ENCODE measurements at regions not wholly inside any gene's neighbourhood (a gene's known extent, or its start where the extent isn't known, plus 50 kb on each side); places are given as distances from the start of the nearest gene placed in this dataset.

DNA sequence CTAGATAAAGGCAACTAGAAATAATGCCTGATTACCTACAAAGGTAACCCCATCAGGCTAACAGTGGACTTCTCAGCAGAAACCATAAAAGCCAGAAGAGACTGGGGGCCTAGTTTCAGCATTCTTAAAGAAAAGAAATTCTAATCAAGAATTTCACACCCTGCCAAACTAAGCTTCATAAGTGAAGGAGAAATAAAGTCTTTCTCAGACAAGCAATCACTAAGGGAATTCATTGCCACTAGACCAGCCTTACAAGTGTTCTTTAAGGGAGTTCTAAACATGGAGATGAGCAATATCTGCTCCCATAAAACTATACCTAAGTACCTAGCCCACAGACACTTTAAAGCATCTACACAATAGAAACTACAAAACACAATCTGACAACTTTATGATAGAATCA lies 823.5 kb downstream of the PCDH17 start:
- H2AFZ ChIP-seq (ENCODE audit: low read length): no peak overlapping the region
- H3K4me1 ChIP-seq (ENCODE audit: insufficient read depth, low read length): peaks cover 25% of the 10 kb centered on the region
- TF ChIP-seq, protein P1, sequence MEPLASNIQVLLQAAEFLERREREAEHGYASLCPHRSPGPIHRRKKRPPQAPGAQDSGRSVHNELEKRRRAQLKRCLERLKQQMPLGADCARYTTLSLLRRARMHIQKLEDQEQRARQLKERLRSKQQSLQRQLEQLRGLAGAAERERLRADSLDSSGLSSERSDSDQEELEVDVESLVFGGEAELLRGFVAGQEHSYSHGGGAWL (CRISPR knock-in tag; IDR thresholded peaks at IDR 0.05): no peak
- TF ChIP-seq ZFP82 (CRISPR knock-in tag; IDR thresholded peaks at IDR 0.05; ENCODE audit: borderline replicate concordance) (no peak), ZNF337 (CRISPR knock-in tag; IDR thresholded peaks at IDR 0.05; ENCODE audit: borderline replicate concordance, low read depth) (peak; percentile 99; the same call in 1 of the 2 replicates)
- no peaks in the 10 kb centered on the region for H3K36me3 ChIP-seq (replicated peaks in 1 of 2; ENCODE audit: control insufficient read depth in 1 of 2, insufficient read depth in 2 of 2, low read length in 2 of 2)
- no peaks in the 10 kb centered on the region for H3K27me3 ChIP-seq (ENCODE audit: control insufficient read depth in 1 of 2, insufficient read depth in 2 of 2, low read length in 2 of 2)
- in situ Hi-C loops (cut with HindIII; ENCODE audit: extremely low pct_ligation_motif_present, low pct_unique_long_range_greater_than_20kb) (no loop called here), intact Hi-C loops (cut with micrococcal nuclease; ENCODE audit: unreplicated experiment) (no loop called here)
- FAIRE-seq: no peak
- H3K4me2 ChIP-seq (ENCODE audit: low read depth, low read length): no peak overlapping the region
- H3K9me3 ChIP-seq (ENCODE audit: low read length): peaks cover 20% of the 10 kb centered on the region
- ChIA-PET CTCF (ENCODE audit: low intra/inter-chr PET ratio, low total read pairs) (no interaction called here), POLR2A (no interaction called here)
- H3K4me3 ChIP-seq (replicated peaks in 1 of 3; ENCODE audit: insufficient read depth in 1 of 3, low read depth in 2 of 3, low read length in 3 of 3): no peak overlapping the region
- H4K20me1 ChIP-seq (ENCODE audit: insufficient read depth, low read length): no peaks in the 10 kb centered on the region
- BruUV-seq (replicated peaks): no TSS peak
- H3K79me2 ChIP-seq (ENCODE audit: insufficient read depth, low read length): no peaks in the 10 kb centered on the region
- no peak for DNase-seq (ENCODE audit: low spot score)
- no peak for ATAC-seq
- H3K9ac ChIP-seq (ENCODE audit: insufficient read depth, low read depth, low read length): no peak overlapping the region
- H3K27ac ChIP-seq (ENCODE audit: extremely low read length, insufficient read depth, low read length): no peak overlapping the region

DNA sequence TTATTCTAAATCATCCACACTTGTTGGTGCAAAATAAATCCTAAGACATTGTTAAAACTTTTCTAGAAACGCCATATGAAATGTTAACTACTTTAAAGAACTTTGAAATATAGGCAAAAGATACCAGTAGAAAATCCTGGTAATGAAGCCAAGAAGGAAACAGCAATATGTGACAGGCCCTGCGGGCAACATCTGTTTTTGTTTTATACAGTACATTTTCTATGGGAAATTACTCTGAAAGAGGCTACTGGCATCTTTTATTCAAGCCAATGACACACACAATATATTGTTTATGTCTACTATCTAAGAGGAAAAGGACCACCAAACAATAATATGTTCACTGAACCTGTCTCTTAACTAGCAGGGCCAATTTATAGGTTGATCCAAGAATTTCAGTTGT lies 829.7 kb downstream of the PCDH17 start:
- TF ChIP-seq MYPOP (CRISPR knock-in tag; IDR thresholded peaks at IDR 0.05) (no peak), ZFP1 (CRISPR knock-in tag; IDR thresholded peaks at IDR 0.05) (no peak), ZNF34 (CRISPR knock-in tag; IDR thresholded peaks at IDR 0.05; ENCODE audit: borderline replicate concordance) (no peak), NFKBIZ (CRISPR knock-in tag; IDR thresholded peaks at IDR 0.05) (no peak), XRCC5 (optimal IDR thresholded peaks at IDR 0.05; ENCODE audit: low read length) (no peak), HDAC1 (CRISPR knock-in tag; IDR thresholded peaks at IDR 0.05) (no peak), ATRX (CRISPR knock-in tag; IDR thresholded peaks at IDR 0.05; ENCODE audit: borderline replicate concordance) (no peak)
- no peaks in the 10 kb centered on the region for H3K36me3 ChIP-seq (replicated peaks in 1 of 2; ENCODE audit: control insufficient read depth in 1 of 2, insufficient read depth in 2 of 2, low read length in 2 of 2)
- no TSS peak for BruUV-seq (replicated peaks)
- FAIRE-seq: no peak
- H2AFZ ChIP-seq (ENCODE audit: low read length): no peak overlapping the region
- H3K4me1 ChIP-seq (ENCODE audit: insufficient read depth, low read length): no peaks in the 10 kb centered on the region
- WGBS (ENCODE audit: low lambda C conversion rate): 2% methylated on average over 2 of the region's 2 CpGs
- intact Hi-C loops (cut with micrococcal nuclease; ENCODE audit: unreplicated experiment): no loop called here
- H3K27ac ChIP-seq (ENCODE audit: extremely low read length, insufficient read depth, low read length): no peak overlapping the region
- H4K20me1 ChIP-seq (ENCODE audit: insufficient read depth, low read length): no peaks in the 10 kb centered on the region
- H3K9me3 ChIP-seq (ENCODE audit: low read length): no peaks in the 10 kb centered on the region; the same call in 1 of the 2 replicates
- POLR2A ChIA-PET: no interaction called here
- in situ Hi-C loops (cut with HindIII; ENCODE audit: extremely low pct_ligation_motif_present, low pct_unique_long_range_greater_than_20kb): no loop called here
- no peak for ATAC-seq
- H3K27me3 ChIP-seq (ENCODE audit: control insufficient read depth in 1 of 2, insufficient read depth in 2 of 2, low read length in 2 of 2): no peaks in the 10 kb centered on the region
- no peak overlapping the region for H3K9ac ChIP-seq (ENCODE audit: insufficient read depth, low read depth, low read length)
- no peak for DNase-seq (ENCODE audit: low spot score)
- H3K79me2 ChIP-seq (ENCODE audit: insufficient read depth, low read length): no peaks in the 10 kb centered on the region
- no peak overlapping the region for H3K4me2 ChIP-seq (ENCODE audit: low read depth, low read length)
- H3K4me3 ChIP-seq (replicated peaks in 1 of 3; ENCODE audit: insufficient read depth in 1 of 3, low read depth in 2 of 3, low read length in 3 of 3): no peak overlapping the region
- CTCF ChIA-PET (ENCODE audit: low intra/inter-chr PET ratio, low total read pairs): no interaction called here

All from HepG2 (cell line).